T-cell (primary cell): ENCODE measurements at regions not wholly inside any gene's neighbourhood (a gene's known extent, or its start where the extent isn't known, plus 50 kb on each side); places are given as distances from the start of the nearest gene placed in this dataset.

Source experiments
- ATAC-seq, 4 experiments: fragments of 200-7000 bp in 3 of 4; fragments of 150-1000 bp in 1 of 4; cut with Tn5 transposase; replicated peaks in 1 of 4; 1 replicate in 3 of 4; 2 replicates in 1 of 4; pipeline ENCODE4 v1.10.0; 2021; ENCODE audit warnings: moderate library complexity in 3 of 4, mild to moderate bottlenecking in 2 of 4, moderate number of reproducible peaks in 1 of 4
- CTCF ChIA-PET, 2 donors: fragments of 300-600 bp; sonication (Branson Sonifier 250); formaldehyde crosslinking; loops; one replicate each; lab custom pipeline; 2022; ENCODE audit warnings: antibody characterized with exemption in 2 of 2; lab: Charles Lee
- POLR2A ChIA-PET, 2 donors: fragments of 300-600 bp; sonication (Branson Sonifier 250); formaldehyde crosslinking; loops; one replicate each; lab custom pipeline; 2022; ENCODE audit warnings: antibody characterized with exemption in 2 of 2; lab: Charles Lee
- DNase-seq, 35 experiments: peaks; one replicate each; pipeline versions ENCODE4 v3.0.0 to v3.0.0-alpha.2; 2013 to 2023
- H3K27ac ChIP-seq: one replicate; pipeline ENCODE4 v1.5.1; 2013; ENCODE audit warnings: low read length
- H3K27me3 ChIP-seq, 2 experiments: replicated peaks in 1 of 2; 1 replicate in 1 of 2; 2 replicates in 1 of 2; pipeline versions ENCODE4 v1.6.1 to v1.7.0; 2013; ENCODE audit warnings: low read length in 1 of 2, mixed read lengths in 1 of 2; ENCODE audit not compliant: control insufficient read depth in 2 of 2, insufficient read depth in 2 of 2; ENCODE audit errors: extremely low read depth in 1 of 2
- H3K36me3 ChIP-seq, 2 donors: 1 replicate in 1 of 2; 2 replicates in 1 of 2; pipeline versions ENCODE4 v1.6.1 to v1.7.0; 2013; ENCODE audit warnings: low read length in 1 of 2; ENCODE audit not compliant: control insufficient read depth in 2 of 2, insufficient read depth in 1 of 2; ENCODE audit errors: extremely low read depth in 1 of 2
- H3K4me1 ChIP-seq, 2 experiments: 1 replicate in 1 of 2; 2 replicates in 1 of 2; pipeline versions ENCODE4 v1.6.1 to v1.7.0; 2013; ENCODE audit warnings: low read length in 2 of 2, mixed read lengths in 1 of 2; ENCODE audit not compliant: insufficient read depth in 2 of 2, control insufficient read depth in 1 of 2; ENCODE audit errors: extremely low read depth in 1 of 2
- H3K4me3 ChIP-seq, 2 donors: 1 replicate in 1 of 2; 2 replicates in 1 of 2; pipeline versions ENCODE4 v1.5.1 to v1.7.0; 2013; ENCODE audit warnings: mild to moderate bottlenecking in 2 of 2, low read length in 1 of 2, moderate library complexity in 1 of 2; ENCODE audit not compliant: control insufficient read depth in 1 of 2; ENCODE audit errors: extremely low read depth in 1 of 2
- H3K9me3 ChIP-seq: 2 replicates; pipeline ENCODE4 v1.7.0; 2013
- H3K27ac Mint-ChIP-seq, 2 donors: one replicate each; pipeline ENCODE4 v1.8.0; 2020 to 2021; ENCODE audit warnings: mild to moderate bottlenecking in 2 of 2, mixed read lengths in 2 of 2
- H3K27me3 Mint-ChIP-seq, 2 donors: one replicate each; pipeline ENCODE4 v1.8.0; 2021 to 2022; ENCODE audit warnings: mixed read lengths in 2 of 2
- H3K36me3 Mint-ChIP-seq: one replicate; pipeline ENCODE4 v1.8.0; 2021; ENCODE audit warnings: mixed read lengths
- H3K4me1 Mint-ChIP-seq, 3 donors: one replicate each; pipeline ENCODE4 v1.8.0; 2020 to 2022; ENCODE audit warnings: mixed read lengths in 3 of 3, mild to moderate bottlenecking in 1 of 3
- H3K4me3 Mint-ChIP-seq, 3 donors: one replicate each; pipeline ENCODE4 v1.8.0; 2020 to 2022; ENCODE audit warnings: mild to moderate bottlenecking in 3 of 3, mixed read lengths in 3 of 3, moderate library complexity in 3 of 3
- H3K9me3 Mint-ChIP-seq, 3 donors: one replicate each; pipeline ENCODE4 v1.8.0; 2020 to 2022; ENCODE audit warnings: mixed read lengths in 3 of 3
- WGBS: methylation state at CpG from one replicate; pipeline ENCODE4 v1.1.5; 2013; ENCODE audit warnings: missing lambda C conversion rate; ENCODE audit not compliant: insufficient coverage; 5-methylcytosine and 5-hydroxymethylcytosine counted together

- no peak for DNase-seq
- no peaks in the 10 kb centered on the region for H3K4me1 Mint-ChIP-seq
- Histone ChIP-seq H3K4me1 (no peaks in the 10 kb centered on the region), H3K27ac (no peak overlapping the region), H3K9me3 (no peaks in the 10 kb centered on the region), H3K36me3 (no peaks in the 10 kb centered on the region), H3K4me3 (no peak overlapping the region), H3K27me3 (no peaks in the 10 kb centered on the region)
- peaks cover 0 to 6% (median 4%) of the 10 kb centered on the region in 3 donors for H3K9me3 Mint-ChIP-seq
- 56% methylated on average over 3 of the region's 3 CpGs for WGBS
- CTCF ChIA-PET: interaction anchor here in 1 of 2 donors (0.8 kb wide), 1 partner anchor 1837 kb away, joined by 4 read pairs; no protein-coding TSS in a partner anchor
- H3K36me3 Mint-ChIP-seq: no peaks in the 10 kb centered on the region
- H3K27me3 Mint-ChIP-seq: no peaks in the 10 kb centered on the region
- no peak overlapping the region for H3K27ac Mint-ChIP-seq
- no peak for ATAC-seq
- H3K4me3 Mint-ChIP-seq: no peak overlapping the region
- POLR2A ChIA-PET: no interaction called here
Measured at GRCh38 chr4:79225360-79225759, 100.5 kb downstream of the NAA11 start.

GRCh38 chr4:79224777-79225104, 101.1 kb downstream of the NAA11 start:
- POLR2A ChIA-PET: no interaction called here
- no peaks in the 10 kb centered on the region for H3K27me3 ChIP-seq
- H3K27me3 Mint-ChIP-seq: no peaks in the 10 kb centered on the region
- DNase-seq: no peak
- H3K4me3 ChIP-seq: no peak overlapping the region
- H3K36me3 Mint-ChIP-seq: no peaks in the 10 kb centered on the region
- WGBS: no CpG with 5 or more reads among the region's 2 CpGs
- H3K36me3 ChIP-seq: no peaks in the 10 kb centered on the region
- ATAC-seq: no peak
- H3K27ac ChIP-seq: no peak overlapping the region
- no peaks in the 10 kb centered on the region for H3K9me3 ChIP-seq
- H3K9me3 Mint-ChIP-seq: peaks cover 0 to 6% (median 4%) of the 10 kb centered on the region in 3 donors
- H3K4me1 ChIP-seq: no peaks in the 10 kb centered on the region
- H3K4me3 Mint-ChIP-seq: no peak overlapping the region
- CTCF ChIA-PET: no interaction called here
- no peaks in the 10 kb centered on the region for H3K4me1 Mint-ChIP-seq
- no peak overlapping the region for H3K27ac Mint-ChIP-seq

- Mint-ChIP-seq H3K36me3 (no peaks in the 10 kb centered on the region), H3K9me3 (peaks cover 0 to 6% (median 4%) of the 10 kb centered on the region in 3 donors), H3K27me3 (no peaks in the 10 kb centered on the region), H3K27ac (no peak overlapping the region), H3K4me3 (no peak overlapping the region), H3K4me1 (no peaks in the 10 kb centered on the region)
- CTCF ChIA-PET: no interaction called here
- Histone ChIP-seq H3K27me3 (no peaks in the 10 kb centered on the region), H3K4me1 (no peaks in the 10 kb centered on the region), H3K4me3 (no peak overlapping the region), H3K9me3 (no peaks in the 10 kb centered on the region), H3K27ac (no peak overlapping the region), H3K36me3 (no peaks in the 10 kb centered on the region)
- 88% methylated on average over 3 of the region's 5 CpGs for WGBS
- ATAC-seq (no peak), DNase-seq (no peak)
- POLR2A ChIA-PET: no interaction called here
Measured at GRCh38 chr4:79223993-79224776, 101.7 kb downstream of the NAA11 start.

- ChIA-PET CTCF (no interaction called here), POLR2A (no interaction called here)
- Mint-ChIP-seq H3K36me3 (no peaks in the 10 kb centered on the region), H3K27me3 (no peaks in the 10 kb centered on the region), H3K4me3 (no peak overlapping the region), H3K4me1 (no peaks in the 10 kb centered on the region), H3K27ac (no peak overlapping the region), H3K9me3 (peaks cover 0 to 4% (median 0%) of the 10 kb centered on the region in 3 donors)
- H3K27ac ChIP-seq: no peak overlapping the region
- no peak overlapping the region for H3K4me3 ChIP-seq
- H3K4me1 ChIP-seq: no peaks in the 10 kb centered on the region
- DNase-seq: no peak
- ATAC-seq: no peak
- no peaks in the 10 kb centered on the region for H3K27me3 ChIP-seq
- H3K9me3 ChIP-seq: no peaks in the 10 kb centered on the region
- H3K36me3 ChIP-seq: no peaks in the 10 kb centered on the region
Measured at GRCh38 chr4:79217025-79217424, 108.8 kb downstream of the NAA11 start.

- Mint-ChIP-seq H3K27ac (no peak overlapping the region), H3K4me1 (no peaks in the 10 kb centered on the region), H3K4me3 (no peak overlapping the region), H3K9me3 (peaks cover 0 to 4% (median 0%) of the 10 kb centered on the region in 3 donors), H3K27me3 (no peaks in the 10 kb centered on the region), H3K36me3 (no peaks in the 10 kb centered on the region)
- H3K27ac ChIP-seq: no peak overlapping the region
- no peak overlapping the region for H3K4me3 ChIP-seq
- no peaks in the 10 kb centered on the region for H3K4me1 ChIP-seq
- ChIA-PET CTCF (no interaction called here), POLR2A (no interaction called here)
- H3K27me3 ChIP-seq: no peaks in the 10 kb centered on the region
- DNase-seq: no peak
- no peaks in the 10 kb centered on the region for H3K9me3 ChIP-seq
- H3K36me3 ChIP-seq: no peaks in the 10 kb centered on the region
- ATAC-seq: no peak
Measured at GRCh38 chr4:79213702-79214101, 112.2 kb downstream of the NAA11 start.

GRCh38 chr4:79213010-79213409, 112.9 kb downstream of the NAA11 start:
- ATAC-seq: no peak
- POLR2A ChIA-PET: no interaction called here
- Mint-ChIP-seq H3K9me3 (peaks cover 0 to 4% (median 0%) of the 10 kb centered on the region in 3 donors), H3K36me3 (no peaks in the 10 kb centered on the region), H3K4me1 (no peaks in the 10 kb centered on the region), H3K27me3 (no peaks in the 10 kb centered on the region), H3K27ac (no peak overlapping the region), H3K4me3 (no peak overlapping the region)
- H3K4me3 ChIP-seq: no peak overlapping the region
- no peaks in the 10 kb centered on the region for H3K27me3 ChIP-seq
- CTCF ChIA-PET: no interaction called here
- no peak overlapping the region for H3K27ac ChIP-seq
- no peaks in the 10 kb centered on the region for H3K36me3 ChIP-seq
- DNase-seq: no peak
- no peaks in the 10 kb centered on the region for H3K9me3 ChIP-seq
- H3K4me1 ChIP-seq: no peaks in the 10 kb centered on the region

GRCh38 chr4:79212311-79212710, 113.5 kb downstream of the NAA11 start:
- H3K4me1 Mint-ChIP-seq: no peaks in the 10 kb centered on the region
- ATAC-seq (no peak), DNase-seq (no peak)
- H3K4me3 ChIP-seq: no peak overlapping the region
- ChIA-PET CTCF (no interaction called here), POLR2A (no interaction called here)
- no peak overlapping the region for H3K27ac ChIP-seq
- no peak overlapping the region for H3K4me3 Mint-ChIP-seq
- no peak overlapping the region for H3K27ac Mint-ChIP-seq
- H3K36me3 Mint-ChIP-seq: no peaks in the 10 kb centered on the region
- H3K9me3 Mint-ChIP-seq: peaks cover 0 to 4% (median 0%) of the 10 kb centered on the region in 3 donors
- 100% methylated on average over 1 of the region's 4 CpGs for WGBS
- no peaks in the 10 kb centered on the region for H3K27me3 ChIP-seq
- no peaks in the 10 kb centered on the region for H3K27me3 Mint-ChIP-seq
- no peaks in the 10 kb centered on the region for H3K4me1 ChIP-seq
- H3K36me3 ChIP-seq: no peaks in the 10 kb centered on the region
- H3K9me3 ChIP-seq: no peaks in the 10 kb centered on the region
